GM04503 (cell line): ENCODE measurements at regions not wholly inside any gene's neighbourhood (a gene's known extent, or its start where the extent isn't known, plus 50 kb on each side); places are given as distances from the start of the nearest gene placed in this dataset.

Experiments
- DNase-seq: peaks from one replicate; pipeline ENCODE4 v3.0.0-alpha.2; 2012; ENCODE audit warnings: low read depth

DNA sequence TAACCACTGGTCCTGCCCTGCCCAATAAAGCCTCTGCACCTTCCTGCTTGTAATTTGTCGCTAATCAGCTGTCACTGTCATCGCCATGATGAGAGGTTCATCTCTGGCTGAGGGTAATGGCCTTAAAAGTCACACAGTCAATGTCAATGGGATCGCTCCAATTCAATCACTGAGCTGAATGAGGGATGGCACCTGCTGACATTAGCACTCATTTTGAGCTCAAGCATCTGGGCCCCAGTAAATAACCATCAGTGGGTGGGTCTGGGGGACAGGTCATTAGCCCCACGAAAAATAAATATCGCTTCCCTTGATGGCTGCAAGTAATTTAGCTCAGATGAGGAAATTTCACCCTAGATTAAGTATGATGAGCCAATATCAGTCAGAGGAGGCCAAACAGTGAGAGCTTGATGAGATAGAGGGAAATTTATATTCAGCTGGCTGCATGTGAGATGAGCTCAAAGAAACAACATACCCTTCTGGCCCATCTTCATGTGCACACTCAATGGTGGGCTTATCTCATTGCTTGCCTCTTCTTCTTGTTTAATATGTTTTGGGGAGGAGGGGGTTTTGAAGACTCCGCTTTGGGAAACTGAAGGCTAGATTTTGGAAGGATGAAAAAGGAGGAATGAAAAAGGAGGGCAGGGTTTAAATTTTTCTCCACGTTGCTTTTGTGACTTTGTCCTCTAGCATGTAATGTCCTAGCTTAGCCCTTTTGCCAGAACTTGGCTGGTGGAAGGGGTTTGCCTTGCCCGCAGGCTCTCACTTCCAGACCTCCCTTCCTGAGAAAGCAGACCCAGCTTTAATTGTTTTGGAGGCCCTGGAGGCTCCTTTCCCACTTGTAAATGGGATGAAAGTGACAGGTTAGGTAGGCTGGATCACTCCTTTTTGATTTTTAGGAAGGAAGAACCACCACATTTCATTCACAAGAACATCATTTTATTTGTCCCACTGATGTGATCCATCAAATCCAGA, 84.8 kb upstream of the PAQR3 start:
- no peak for DNase-seq

DNA sequence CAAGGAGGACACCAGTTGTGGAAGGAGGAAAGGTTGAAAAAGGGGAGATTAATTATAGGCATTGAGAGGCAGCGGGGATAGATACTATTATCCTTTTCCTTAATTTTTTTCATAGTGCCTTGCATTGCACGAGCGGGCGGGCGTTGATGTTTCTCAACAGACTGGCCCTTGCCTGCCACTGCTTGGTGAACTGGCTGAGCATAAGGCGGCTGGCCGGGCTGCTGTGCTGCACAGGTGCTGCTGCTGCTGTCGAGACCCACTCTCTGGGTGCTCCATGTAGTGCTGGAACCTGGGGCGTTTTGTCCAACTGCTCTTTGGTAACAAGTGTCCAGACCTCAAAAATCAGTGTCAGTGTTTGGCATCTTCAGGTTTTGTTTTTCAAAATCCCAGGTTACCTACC, 83.3 kb upstream of the PAQR3 start:
- DNase-seq = no peak

DNA sequence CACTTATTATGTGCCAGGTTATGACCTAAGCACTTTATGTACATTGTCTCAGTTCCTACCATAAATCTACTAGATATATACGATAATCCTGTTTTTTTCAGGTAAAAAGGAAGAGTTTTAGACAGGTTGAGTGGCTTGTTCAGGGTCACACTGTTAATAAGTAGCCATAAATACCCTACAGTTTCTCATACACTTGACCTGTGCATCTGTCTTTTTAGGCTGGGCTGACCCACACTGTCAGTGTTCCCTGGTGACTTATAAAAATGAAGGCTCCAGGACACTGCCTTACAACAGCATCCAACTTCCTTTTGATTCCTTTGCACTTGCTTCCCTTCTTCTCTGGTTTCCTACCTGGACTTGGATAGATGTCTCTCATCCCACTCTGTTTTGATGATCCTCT, 78.2 kb upstream of the PAQR3 start:
- no peak for DNase-seq

DNA sequence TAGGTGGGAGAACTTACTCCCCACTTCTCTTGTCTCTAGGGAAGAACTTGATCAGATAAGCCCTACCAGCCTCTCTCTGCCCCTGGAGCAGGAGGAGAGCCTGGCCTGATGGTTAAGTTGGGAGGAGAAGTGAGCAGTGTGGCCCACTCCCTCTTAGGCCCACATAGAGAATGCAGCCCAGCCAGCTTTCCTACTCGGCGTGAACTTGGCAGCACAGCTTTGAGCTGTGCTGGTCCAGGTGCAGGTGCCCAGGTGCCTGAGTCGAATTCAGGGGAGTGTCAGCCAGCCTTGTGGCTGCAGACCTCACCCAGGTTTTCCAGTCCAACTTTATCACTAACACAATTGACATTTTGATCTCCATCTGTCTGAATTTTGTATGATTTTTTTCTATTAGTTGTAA, 77.6 kb upstream of the PAQR3 start:
- no peak for DNase-seq

DNA sequence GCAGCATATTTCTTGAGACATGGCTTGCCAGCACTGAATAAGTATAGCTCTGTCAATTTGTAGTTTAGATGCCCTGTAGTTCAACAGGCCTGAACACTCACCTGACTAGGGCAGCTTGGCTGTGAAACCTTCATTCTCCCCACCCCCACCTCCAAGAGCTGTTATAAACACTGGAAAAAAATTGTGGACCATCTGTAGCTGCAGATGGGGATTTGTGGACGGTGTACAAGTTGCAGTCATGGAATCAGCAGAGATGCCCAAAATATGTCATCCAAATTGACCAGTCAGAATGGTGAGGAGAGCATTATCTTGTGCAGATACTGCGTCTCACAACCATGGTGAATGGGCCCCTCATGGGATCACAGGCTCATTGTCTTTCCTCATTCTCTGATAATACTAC, 76.2 kb upstream of the PAQR3 start:
- no peak for DNase-seq

DNA sequence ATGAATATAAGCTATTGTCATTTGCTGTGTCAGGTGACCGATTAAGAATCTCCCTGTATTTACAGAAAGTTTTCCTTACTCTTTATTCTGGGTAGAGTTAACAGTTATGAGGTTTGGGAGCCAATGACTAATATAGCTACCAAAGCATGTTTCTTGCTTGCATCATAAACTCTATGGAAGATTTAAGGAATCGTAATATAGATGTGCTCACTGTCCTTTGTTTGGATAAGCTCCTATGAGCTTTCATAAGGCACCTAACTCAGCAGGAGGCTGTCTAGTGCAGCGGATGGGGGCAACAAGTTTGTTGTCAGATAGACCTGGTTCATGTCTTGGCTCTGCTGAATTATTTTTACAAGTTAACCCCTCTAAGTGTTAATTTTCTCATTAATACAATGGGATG, 75.0 kb upstream of the PAQR3 start:
- DNase-seq = no peak

DNA sequence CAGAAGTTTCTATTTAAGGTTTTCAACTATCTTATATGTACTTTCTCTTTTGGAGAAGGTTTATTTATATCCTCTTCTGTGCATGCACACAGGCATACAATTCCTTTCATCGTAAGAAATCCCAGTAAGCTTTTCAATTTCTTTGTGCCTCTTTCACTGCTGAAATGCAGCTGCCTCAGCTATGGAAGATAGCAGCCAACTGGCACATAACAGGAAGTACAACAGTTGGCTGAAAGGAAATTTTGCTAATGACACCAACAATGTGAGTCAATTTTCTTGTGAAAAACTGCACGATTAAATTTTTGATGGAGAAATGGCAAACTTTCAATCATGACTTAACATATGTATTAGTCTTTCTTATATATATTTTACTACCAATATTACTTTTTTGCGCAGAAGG, 74.5 kb upstream of the PAQR3 start:
- DNase-seq = no peak

DNA sequence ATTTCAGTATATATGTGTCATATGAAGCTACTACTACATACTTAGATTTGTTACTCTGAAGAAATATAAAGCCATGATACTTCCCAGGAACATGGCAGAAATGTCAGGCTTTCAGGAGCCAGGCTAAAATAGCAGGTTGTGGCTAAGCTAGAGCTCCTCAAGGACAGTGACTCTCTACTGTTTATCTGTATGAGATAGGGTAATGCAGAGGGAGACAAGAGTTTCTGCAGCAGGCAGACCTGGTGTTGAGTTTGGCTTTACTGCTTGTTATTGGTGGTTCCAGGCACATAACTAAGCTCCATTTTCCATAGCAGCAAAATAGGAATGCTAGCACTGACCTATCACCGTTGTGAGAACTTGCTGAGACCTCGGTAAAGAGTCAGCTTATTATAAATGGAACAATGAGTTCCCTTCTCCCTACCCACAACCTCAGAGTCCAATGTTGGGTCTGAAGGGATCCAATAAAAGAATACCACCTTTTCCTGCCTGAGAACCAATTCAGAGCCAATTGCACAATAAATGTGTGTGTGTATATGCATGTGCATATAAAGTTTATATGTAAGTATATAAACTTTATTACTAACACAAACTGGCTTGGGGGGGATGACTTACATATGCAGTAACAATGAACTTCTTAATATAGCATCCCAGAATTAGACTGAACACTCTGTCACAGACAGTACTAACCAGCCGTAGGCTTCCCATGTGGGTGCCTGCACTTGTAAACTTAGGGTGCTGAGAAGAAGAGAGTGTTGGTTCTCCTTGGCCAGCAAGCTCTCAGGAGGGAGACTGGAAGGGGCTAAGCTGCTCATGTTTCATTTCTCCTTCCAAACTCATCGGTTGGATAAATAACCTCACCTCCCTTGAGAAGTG, 51.9 kb upstream of the PAQR3 start:
- DNase-seq = no peak

DNA sequence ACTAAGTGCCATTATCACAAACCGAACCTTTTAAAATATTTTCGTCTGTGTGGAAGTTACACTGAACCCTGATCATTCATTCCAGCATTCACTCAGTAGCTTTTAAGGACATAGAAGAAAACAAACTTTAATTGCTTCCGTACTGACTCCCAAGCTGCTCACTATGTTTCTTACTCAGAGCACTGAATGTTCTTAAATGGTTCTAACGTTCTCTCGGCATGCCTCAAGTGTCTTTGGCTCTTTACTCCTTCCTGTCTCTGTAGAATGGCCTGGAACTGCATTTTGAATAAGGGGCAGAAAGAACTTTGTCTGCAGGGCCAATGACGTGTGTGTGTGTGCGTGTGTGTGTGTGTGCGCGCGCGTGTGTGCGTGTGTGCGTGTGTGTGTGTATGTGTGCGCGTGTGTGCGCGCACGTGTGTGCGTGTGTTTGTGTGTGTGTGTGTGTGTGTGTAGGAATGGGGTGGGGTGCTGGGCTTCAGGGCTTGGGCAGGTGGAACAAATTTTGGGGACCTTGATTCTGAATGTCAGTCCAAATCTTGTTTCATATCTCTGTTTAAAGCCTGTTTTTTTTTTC, 50.5 kb upstream of the PAQR3 start:
- no peak for DNase-seq
